ENCODE measurements at regions not wholly inside any gene's neighbourhood (a gene's known extent, or its start where the extent isn't known, plus 50 kb on each side); places are given as distances from the start of the nearest gene placed in this dataset.
"Not testable (repeated sequence)": the region's sequence is repeated elsewhere in the genome, so short reads cannot be mapped to it uniquely, and the experiment has no call there.

DNA sequence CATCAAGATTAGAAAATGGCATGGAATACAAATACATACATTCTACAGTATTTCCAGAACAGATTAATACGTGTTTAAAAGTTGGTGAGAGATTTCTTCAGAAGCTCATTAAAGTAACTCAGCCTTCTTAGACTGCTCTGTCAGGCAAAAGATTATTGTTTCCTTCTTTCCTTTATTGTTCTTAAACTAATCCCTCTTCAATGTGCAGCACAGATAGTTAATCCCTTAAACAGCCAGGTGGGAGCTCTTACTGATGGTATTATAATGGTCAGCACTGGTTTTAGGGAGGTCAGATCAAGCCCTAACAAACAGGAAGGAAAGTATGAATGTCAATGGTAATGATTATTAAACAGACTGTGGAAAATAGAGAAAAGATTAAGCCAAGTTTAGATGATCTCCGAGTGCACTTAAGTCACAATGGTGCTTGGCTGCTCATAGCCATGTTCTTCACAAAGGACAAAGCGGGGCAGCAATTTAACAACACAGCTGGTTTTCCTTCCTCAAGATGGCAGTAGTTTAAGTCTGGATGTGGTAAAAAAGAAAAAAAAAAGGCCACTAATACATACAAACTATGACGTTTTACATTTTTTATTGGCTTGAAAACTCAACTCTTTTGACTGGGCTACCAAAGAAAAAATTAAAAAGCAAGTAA is 992.6 kb downstream of the PCDH9 start:
- DNase-seq = no peak

DNA sequence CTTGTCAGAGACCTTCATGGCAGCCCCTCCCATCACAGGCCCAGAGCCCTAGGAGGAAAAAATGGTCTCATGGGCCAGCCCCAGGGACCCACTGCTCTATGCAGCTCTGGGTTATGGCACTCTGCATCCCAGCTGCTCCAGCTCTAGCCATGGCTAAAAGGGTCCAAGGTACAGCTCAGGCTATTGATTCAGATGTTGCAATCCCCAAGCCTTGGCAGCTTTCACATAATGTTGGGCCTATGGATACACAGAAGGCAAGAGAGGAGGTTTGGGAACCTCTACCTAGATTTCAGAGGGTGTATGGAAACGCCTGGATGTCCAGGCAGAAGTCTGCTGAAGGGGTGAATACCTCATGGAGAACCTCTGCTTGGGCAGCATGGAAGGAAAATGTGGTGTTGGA is 996.0 kb downstream of the PCDH9 start:
- no peak for DNase-seq

DNA sequence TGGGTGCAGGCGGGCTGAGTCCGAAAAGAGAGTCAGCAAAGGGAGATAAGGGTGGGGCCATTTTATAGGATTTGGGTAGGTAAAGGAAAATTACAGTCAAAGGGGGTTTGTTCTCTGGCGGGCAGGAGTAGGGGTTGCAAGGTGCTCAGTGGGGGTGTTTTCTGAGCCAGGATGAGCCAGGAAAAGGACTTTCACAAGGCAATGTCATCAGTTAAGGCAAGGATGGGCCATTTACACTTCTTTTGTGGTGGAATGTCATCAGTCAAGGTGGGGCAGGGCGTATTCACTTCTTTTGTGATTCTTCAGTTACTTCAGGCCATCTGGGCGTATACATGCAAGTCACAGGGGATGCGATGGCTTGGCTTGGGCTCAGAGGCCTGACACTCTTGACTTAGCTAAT is 998.2 kb downstream of the PCDH9 start:
- DNase-seq = not testable (repeated sequence)

DNA sequence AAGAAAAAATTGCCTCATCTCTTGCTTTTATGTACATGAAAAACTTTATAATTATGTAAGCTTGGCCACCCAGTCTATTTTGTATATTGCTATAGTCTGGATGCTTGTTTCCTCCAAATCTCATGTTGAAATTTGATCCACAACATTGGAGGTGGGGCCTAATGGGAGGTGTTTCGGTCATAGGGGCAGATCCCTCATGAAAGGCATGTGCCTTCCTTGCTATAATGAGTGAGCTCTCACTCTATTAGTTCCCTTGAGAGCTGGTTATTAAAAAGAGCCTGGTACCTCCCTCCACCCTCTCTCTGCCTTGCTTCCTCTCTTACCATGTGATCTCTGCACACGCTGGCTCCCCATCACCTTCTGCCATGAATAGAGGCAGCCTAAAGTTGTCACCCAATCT is 1005.1 kb downstream of the PCDH9 start:
- no peak for DNase-seq

DNA sequence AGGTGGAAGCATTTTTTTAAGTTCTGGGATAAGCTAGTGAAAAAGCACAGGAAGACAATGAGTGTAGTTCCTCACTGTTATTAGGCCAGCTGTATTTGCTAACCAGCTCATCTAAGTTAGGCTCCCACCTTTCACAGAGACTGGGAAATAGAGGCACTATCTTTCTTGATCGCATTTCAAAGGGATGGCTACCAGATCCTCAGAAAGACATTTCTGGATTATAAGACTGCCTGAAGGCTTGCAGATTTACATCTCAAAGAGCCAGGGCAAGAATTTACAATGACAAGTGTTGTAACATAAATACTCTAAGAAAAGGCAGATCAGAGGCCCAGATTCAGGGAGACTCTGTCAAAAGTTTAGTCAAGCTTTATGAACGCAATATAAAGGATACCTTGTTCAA is 1005.5 kb downstream of the PCDH9 start:
- DNase-seq = no peak

DNA sequence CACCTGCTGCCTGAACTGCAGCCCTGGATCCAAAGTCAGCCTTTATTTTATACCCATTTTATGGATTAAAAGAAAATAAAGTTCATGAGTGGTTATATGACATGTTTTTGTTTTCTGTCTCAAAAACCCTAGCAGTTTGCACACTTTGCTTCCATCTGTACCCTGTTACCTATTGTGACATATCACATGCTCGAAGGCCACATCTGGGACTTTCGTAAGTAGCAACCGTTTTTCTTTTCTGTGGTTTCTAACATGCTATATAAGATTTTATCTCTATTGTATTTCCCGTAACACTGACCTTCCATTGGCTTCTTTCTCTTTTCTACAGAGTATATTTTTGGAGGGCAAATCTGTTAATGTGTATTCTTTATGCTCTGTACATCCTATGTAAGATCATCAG is 1007.2 kb downstream of the PCDH9 start:
- no peak for DNase-seq

DNA sequence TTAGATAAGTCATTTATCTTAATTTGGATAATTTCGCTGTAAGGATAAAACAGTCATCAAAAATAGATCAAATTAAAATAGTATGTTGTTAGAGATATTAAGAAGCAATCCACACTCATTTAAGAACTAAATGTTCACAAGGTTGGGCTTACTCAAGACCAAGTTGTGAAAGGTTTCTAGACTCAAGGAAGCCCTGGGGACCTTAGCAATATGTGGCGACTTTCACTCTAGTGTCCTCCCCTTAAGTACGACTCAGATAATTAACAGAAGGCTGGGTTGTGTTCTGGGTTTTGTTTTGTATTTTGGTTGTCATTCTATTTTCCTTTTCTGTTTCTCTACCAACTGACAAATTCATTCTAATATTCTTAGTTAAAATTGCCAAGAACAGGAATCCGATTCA is 1008.0 kb downstream of the PCDH9 start:
- DNase-seq = no peak

DNA sequence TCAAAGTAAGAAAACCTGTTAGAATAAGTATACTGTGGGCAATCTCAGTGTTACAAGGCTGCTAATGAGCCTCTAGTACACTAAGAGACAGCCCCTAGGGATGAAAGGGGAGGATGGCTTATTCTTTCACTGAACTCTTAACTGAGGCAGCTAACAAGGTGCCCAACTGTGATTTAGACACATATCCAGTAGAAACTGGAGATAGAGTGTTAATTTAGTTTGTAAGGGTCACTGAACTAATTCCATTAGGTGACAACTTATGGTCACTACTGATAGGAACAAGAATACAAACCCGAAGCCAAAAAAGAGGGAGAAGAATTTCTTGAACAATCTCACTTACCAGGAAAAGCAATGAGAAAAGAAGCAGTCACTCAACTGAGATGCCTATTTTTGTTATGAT is 1010.6 kb downstream of the PCDH9 start:
- no peak for DNase-seq

DNA sequence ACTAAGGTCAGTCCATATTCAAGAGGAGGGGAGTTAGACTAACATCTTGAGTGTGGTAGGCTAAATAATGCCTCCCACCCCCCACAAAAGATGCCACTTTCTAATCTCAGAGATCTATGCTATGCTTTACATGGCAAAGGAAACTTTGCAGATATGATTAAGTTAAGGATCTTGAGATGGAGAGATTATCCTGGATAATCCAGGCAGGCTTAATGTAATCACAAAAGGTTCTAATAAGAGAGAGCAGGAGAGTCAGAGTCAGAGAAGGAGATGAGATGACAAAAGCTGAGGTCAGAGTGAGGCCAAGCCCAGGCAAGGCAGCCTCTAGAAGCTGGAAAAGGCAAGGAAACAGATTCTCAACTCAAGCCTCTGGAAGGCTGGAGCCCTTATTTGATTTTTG is 1011.6 kb downstream of the PCDH9 start:
- no peak for DNase-seq

DNA sequence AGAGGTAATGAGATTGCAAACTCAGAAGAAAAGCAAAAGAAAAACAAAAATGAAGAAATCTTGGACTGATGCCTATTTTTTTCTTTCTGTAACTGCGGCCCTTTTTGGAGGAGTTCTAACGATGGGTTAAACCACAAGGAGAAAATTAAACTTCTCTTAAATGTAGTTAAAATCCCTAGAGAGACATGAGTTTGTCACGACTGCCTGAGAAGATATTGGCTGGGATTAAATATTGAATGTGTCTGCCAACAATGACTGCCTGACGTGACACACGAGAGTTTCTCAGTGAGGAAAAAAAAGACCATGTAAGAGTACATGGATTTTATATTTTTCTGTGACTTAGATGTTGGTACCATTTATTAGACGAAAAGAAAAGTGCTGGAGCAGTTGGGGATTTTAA is 1013.4 kb downstream of the PCDH9 start:
- DNase-seq = no peak

DNA sequence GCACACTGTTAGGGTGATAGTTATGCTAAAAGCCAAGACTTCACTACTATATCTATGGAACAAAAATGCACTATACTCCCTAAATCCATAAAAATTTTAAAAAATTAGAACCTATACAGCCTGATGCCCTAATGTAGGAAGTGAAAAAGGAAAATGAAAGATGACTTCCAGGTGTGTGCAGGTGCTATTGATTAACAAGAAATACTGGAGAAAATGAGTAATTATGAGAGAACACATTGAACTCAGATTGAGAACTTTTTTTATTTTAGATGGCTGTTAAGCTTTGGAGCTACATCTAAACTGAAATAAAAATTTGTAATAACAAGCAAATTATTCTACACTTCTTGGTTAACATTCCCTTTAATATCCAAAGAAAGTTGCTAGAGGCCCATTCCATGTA is 1015.7 kb downstream of the PCDH9 start:
- DNase-seq = no peak

DNA sequence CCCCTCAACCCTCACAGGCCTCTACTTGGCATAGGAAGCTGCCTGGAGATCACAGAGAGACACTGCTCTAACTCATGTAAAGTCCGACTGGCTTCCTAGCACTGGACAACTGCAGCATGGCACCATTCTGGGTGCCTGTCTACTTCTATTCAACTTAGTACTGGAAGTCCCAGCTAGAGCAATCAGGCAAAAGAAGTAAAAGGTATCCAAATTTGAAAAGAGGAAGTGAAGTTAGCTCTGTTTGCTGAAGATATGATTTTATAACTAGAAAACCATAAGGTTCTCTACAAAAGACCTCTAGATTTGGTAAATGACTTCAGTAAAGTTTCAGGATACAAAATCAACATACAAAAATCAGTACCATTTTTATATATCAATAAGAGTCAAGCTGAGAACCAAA is 1017.6 kb downstream of the PCDH9 start:
- DNase-seq = no peak

DNA sequence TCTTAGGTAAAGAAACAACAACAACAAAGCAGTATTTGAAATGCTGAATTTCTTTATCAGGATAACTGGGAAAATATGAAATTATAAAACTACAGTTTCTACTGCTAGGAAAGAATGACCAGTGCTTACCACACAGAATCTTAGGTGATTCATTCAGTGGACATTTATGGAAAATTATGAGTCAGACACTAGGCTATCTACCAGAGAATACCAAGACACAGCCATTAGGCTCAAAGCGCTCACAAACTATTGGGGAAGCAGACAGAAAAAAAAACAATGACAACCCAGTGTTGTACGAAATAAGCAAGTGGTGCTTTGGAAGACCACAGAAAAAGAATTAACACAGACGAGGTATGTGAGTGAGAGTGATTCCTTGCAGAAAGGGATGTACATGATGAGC is 1019.5 kb downstream of the PCDH9 start:
- DNase-seq = no peak

DNA sequence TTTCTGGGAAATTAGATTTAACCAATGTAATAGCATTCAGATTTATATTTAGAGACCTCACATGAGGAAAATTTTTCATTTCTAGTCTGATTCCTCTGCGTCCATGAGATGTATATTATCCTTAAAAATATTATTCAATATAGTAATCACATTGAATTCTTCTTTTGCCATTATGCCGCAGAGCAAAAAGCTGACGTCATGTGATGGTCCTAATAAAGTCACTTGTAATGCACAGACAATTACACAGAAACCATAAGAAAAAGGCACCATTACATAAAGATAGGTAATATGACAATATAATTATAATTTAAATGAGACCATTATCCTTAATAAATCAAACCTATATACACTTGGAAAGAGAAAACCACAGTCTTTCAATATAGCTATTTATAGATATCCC is 1021.5 kb downstream of the PCDH9 start:
- DNase-seq = no peak

DNA sequence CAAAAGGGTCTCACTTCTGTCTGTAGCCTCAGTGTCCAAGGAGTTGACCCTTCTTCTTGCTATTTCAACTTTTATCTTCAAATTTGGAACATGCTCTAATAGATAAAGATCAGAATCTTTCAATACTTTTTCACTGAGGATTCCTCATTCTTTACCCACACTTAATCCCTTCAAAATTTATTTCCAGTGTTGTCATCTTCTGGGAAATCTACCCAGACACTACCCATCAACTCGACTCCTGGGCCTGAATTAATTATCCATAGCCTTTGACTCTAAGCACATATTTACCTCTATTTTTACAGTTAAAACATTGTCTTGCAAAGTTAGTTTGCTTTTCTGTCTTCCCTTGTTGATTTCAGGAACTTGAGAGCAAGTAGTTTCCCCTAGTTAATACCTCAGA is 1022.5 kb downstream of the PCDH9 start:
- DNase-seq = no peak

DNA sequence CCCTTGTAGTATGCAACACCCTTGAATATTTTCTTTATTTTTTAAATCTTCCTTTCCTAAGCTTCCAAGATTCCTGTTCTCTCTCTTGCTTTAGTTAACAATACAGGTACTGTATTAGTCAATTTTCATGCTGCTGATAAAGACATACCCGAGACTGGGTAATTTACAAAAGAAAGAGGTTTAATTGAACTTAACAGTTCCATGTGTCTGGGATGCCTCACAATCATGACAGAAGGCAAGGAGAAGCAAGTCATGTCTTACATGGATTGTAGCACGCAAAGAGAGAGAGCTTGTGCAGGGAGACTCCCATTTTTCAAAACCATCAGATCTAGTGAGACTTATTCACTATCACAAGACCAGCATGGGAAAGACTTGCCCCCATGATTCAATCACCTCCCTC is 1024.3 kb downstream of the PCDH9 start:
- DNase-seq = no peak

DNA sequence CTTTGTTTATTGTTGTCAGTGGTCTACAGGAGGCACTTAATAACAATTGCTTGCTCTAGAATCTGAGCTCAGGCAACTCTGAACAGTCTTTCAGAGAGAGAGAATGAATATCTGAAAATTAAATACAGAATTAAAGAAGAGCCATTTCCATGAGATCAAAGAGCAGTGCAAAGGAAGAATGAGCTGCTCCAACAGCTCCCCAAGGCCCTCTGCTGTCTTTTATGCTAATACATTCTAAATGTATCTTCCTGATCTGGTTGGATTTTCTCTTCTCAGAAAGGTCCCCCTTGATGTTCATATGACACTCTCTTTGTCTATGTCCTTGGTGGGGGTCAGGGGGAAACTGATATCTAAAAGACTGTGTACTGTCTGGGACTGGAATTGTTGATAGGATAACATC is 1029.6 kb downstream of the PCDH9 start:
- no peak for DNase-seq

DNA sequence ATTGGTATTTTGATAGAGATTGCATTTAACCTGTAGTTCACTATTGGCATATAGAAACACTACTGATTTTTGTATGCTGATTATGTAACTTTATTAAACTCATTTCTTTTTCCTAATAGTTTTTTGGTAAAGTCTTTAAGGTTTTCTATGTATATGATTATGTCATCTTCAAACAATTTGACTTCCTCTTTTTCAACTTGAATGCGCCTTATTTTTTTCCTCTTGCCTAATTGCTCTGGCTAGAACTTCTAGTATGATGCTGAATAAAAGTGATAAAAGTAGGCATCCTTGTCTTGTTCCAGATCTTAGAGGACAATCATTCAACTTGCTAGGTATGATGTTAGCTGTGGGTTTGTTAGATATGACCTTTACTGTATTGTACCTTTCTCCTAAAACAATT is 1034.9 kb downstream of the PCDH9 start:
- DNase-seq = no peak

DNA sequence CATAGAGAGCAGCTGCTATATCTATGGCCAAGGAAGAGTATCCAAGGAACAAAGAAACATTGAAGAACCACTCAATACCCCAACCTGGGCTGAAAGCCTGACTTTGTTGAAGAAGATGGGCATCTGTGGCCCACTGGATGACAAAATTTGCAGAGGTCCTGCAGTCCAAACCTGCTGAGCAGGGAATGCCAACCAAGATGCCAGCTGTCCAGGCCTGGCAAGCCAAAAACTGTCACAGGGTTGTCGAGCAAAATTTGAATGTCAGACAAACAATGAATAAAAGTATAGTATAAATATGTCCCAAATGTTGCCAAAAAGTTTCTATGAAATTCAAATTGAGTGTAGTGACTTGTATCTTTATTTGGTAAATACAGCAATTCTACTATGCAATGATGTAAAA is 1040.2 kb downstream of the PCDH9 start:
- DNase-seq = no peak

DNA sequence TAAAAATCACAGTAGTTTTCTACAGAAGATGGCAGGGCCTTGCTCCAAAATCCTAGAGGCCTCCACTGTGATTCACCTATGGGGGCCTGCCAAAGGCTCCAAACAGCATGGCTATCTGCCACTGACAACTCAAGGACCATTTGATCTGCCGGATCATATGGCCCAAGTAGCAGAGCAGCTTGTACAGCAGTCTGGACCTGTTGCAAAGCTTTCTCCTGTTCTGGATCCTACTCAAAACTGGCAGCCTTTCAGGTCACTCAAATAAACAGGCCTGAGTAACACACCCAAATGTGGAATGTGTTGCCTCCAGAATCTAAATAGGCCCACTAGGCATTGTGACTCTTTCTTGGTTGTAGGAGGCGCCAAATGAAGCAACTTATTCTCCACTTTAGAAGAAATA is 1049.3 kb downstream of the PCDH9 start:
- DNase-seq = no peak

DNA sequence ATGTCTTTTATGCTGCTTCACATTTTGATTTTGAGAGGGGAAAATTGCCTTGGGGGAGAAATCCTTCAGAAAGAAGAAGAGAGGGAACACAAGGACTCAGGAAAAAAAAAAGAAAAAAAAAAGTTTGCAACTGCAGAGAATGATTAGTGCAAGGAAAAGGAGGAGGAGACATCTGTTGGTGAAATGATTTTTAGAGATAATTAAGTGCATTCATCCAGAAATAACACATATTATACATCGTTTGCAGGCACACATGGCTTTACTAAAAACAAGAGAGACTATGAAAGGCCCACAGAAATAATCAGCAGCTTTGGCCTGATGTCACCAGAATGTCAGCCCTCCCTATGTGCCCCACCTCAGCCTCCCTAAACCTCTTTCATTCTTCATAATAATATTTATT is 1058.2 kb downstream of the PCDH9 start:
- DNase-seq = no peak

DNA sequence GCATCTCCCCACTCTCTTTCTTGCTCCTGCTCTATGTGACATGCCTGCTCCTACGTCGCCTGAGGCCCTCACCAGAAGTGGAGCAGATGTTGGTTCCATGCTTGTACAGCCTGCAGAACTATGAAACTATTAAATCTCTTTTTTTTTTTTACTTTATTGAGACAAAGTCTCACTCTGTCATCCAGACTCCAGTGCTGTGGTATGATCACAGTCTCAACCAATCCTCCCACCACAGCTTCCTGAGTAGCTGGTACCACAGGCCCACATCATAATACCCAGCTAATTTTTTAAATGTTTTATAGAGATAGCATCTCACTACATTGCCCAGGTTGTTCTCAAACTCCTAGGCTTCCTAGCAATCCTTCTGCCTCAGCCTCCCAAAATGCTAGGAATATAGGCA is 1067.7 kb downstream of the PCDH9 start:
- DNase-seq = no peak

DNA sequence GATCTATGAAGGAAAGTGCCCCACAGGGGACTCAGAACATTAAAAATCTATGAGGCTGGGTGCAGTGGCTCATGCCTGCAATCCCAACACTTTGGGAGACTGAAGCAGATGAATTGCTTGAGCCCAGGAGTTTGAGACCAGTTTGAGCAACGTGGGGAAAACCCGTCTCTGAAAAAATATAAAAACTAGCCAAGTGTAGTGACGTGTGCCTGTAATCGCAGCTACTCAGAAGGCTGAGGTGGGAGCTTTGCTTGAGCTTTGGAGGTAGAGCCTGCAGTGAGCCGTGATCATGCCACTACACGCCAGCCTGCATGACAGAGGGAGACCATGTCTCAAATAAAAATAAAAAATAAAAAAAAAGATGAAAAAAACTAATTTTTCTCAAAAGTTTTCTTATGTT is 1070.6 kb downstream of the PCDH9 start:
- DNase-seq = no peak

DNA sequence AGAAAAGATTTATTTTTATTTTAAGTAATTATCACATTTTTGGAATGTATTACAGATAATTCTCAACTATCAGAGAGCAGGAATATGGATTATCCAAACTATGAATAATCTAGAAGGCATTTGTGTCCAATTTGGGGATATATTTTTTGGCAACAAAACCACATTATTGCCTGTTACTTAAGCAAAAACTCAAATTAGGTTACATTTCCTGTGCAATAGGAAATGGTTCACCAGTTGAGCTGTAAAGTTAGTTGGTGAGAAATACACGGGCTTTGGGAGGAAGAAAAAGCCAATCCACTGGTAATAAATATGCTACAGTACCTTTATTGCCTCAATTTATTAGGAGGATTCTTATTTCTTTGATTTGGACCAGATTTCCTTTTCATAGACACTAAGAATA is 1075.2 kb downstream of the PCDH9 start:
- DNase-seq = no peak

DNA sequence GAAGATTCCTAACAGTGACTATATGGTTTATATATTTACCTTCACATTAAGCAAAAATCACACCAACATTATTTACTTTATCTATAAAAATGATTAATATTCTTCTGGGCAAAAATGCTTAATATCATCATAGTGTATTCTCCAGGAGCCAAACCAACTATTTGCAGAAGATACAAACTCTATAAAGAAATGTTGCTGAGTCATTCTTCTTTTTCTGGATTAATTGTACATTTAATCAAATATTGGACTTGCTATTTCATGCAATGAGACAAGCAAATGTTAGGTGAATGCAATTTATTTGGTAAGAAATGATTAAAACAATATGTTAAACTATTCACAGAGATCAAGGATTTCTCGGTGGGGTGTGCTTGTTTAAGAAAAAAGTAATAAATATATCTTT is 1075.8 kb downstream of the PCDH9 start:
- no peak for DNase-seq

DNA sequence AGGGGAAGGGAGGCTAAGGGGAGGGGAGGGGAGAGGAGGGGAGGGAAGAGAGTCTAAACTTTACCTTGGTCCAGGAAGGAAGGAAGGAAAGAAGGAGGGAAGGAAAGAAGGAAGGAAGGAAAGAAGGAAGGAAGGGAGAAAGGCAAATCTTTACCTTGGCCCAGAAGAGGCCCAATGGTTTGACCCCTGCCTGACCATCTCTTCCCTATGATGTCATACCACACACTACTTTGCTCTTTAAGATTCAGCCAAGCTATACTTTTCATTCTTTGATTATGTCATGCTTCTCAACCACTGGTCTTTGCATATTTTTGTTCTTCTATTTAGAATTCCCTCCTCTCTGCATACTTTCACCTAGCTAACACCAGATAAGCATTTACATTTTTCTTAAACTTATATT is 1077.5 kb downstream of the PCDH9 start:
- no peak for DNase-seq

Measured in activated gamma-delta T cell (primary cell).